EL (cell line): ENCODE measurements at regions not wholly inside any gene's neighbourhood (a gene's known extent, or its start where the extent isn't known, plus 50 kb on each side); places are given as distances from the start of the nearest gene placed in this dataset.
A peak's percentile ranks its signal among the peaks of the same experiment; 100 is the strongest.

Experiments used
- DNase-seq: peaks from one replicate; pipeline ENCODE4 v3.0.0-alpha.2; 2016

GRCh38 chr10:58885146-58885545 lies 291.3 kb upstream of the PHYHIPL start:
- DNase-seq: no peak

GRCh38 chr10:58885686-58886345 lies 290.6 kb upstream of the PHYHIPL start:
- DNase-seq: no peak

GRCh38 chr10:58886406-58886805 lies 290.0 kb upstream of the PHYHIPL start:
- no peak for DNase-seq

- peak; percentile 11 for DNase-seq
These were observed 289.0 kb upstream of the PHYHIPL start for GRCh38 chr10:58887474-58887873.

- no peak for DNase-seq
These were observed 287.5 kb upstream of the PHYHIPL start for GRCh38 chr10:58888957-58889356.

- DNase-seq: peak; percentile 6
These were observed 284.4 kb upstream of the PHYHIPL start for GRCh38 chr10:58892031-58892531.

- no peak for DNase-seq
These were observed 281.5 kb upstream of the PHYHIPL start for GRCh38 chr10:58894929-58895328.

- no peak for DNase-seq
These were observed 280.2 kb upstream of the PHYHIPL start for GRCh38 chr10:58896229-58896628.

GRCh38 chr10:58897236-58897635 lies 279.2 kb upstream of the PHYHIPL start:
- DNase-seq: no peak

- DNase-seq: no peak
These were observed 278.7 kb upstream of the PHYHIPL start for GRCh38 chr10:58897708-58898107.

- DNase-seq: no peak
These were observed 277.4 kb upstream of the PHYHIPL start for GRCh38 chr10:58898854-58899573.

GRCh38 chr10:58901092-58901646 lies 275.3 kb upstream of the PHYHIPL start:
- DNase-seq: no peak

- DNase-seq: no peak
These were observed 273.4 kb upstream of the PHYHIPL start for GRCh38 chr10:58903071-58903470.

- peak; percentile 30 for DNase-seq
These were observed 266.6 kb upstream of the PHYHIPL start for GRCh38 chr10:58909881-58910280.

GRCh38 chr10:58913717-58914116 lies 262.7 kb upstream of the PHYHIPL start:
- no peak for DNase-seq

GRCh38 chr10:58918887-58919286 lies 257.6 kb upstream of the PHYHIPL start:
- DNase-seq: no peak

GRCh38 chr10:58919927-58920654 lies 256.4 kb upstream of the PHYHIPL start:
- DNase-seq: peak; percentile 79

- DNase-seq: no peak
These were observed 255.8 kb upstream of the PHYHIPL start for GRCh38 chr10:58920655-58921003.

- no peak for DNase-seq
These were observed 255.0 kb upstream of the PHYHIPL start for GRCh38 chr10:58921421-58921855.

GRCh38 chr10:58925381-58925780 lies 251.1 kb upstream of the PHYHIPL start:
- no peak for DNase-seq

- DNase-seq: peak; percentile 20
These were observed 245.9 kb upstream of the PHYHIPL start for GRCh38 chr10:58930500-58930899.

- DNase-seq: peak; percentile 39
These were observed 244.3 kb upstream of the PHYHIPL start for GRCh38 chr10:58932126-58932525.

GRCh38 chr10:58932577-58933314 lies 243.7 kb upstream of the PHYHIPL start:
- peak; percentile 71 for DNase-seq
